GM19023 (cell line): ENCODE measurements at regions not wholly inside any gene's neighbourhood (a gene's known extent, or its start where the extent isn't known, plus 50 kb on each side); places are given as distances from the start of the nearest gene placed in this dataset.
"Not testable (repeated sequence)": the region's sequence is repeated elsewhere in the genome, so short reads cannot be mapped to it uniquely, and the experiment has no call there.

Source experiments
- ATAC-seq: cut with Tn5 transposase; IDR thresholded peaks from one replicate; pipeline ENCODE4 v1.9.1; 2021; ENCODE audit warnings: mild to moderate bottlenecking, moderate library complexity; ENCODE audit not compliant: unreplicated experiment

- no peak for ATAC-seq
These were observed 478.1 kb downstream of the TTLL7 start for GRCh38 chr1:83520797-83521196.

- ATAC-seq, result no peak
These were observed 482.6 kb downstream of the TTLL7 start for GRCh38 chr1:83516369-83516768.

GRCh38 chr1:83515578-83516154 lies 483.3 kb downstream of the TTLL7 start:
- no peak for ATAC-seq

GRCh38 chr1:83512373-83513193 lies 486.3 kb downstream of the TTLL7 start:
- ATAC-seq, result no peak

GRCh38 chr1:83511146-83511726 lies 487.7 kb downstream of the TTLL7 start:
- no peak for ATAC-seq

GRCh38 chr1:83509301-83509781 lies 489.6 kb downstream of the TTLL7 start:
- no peak for ATAC-seq

GRCh38 chr1:83508485-83509151 lies 490.3 kb downstream of the TTLL7 start:
- ATAC-seq, result peak; percentile 96

- no peak for ATAC-seq
These were observed 493.8 kb downstream of the TTLL7 start for GRCh38 chr1:83505148-83505547.

GRCh38 chr1:83503153-83503552 lies 495.8 kb downstream of the TTLL7 start:
- no peak for ATAC-seq

GRCh38 chr1:83500987-83501591 lies 497.8 kb downstream of the TTLL7 start:
- ATAC-seq, result peak; percentile 86

- no peak for ATAC-seq
These were observed 498.4 kb downstream of the TTLL7 start for GRCh38 chr1:83500531-83500930.

GRCh38 chr1:83499998-83500397 lies 498.9 kb downstream of the TTLL7 start:
- ATAC-seq, result peak; percentile 61

- ATAC-seq, result no peak
These were observed 501.4 kb downstream of the TTLL7 start for GRCh38 chr1:83497563-83497962.

GRCh38 chr1:83495560-83495959 lies 503.4 kb downstream of the TTLL7 start:
- no peak for ATAC-seq

GRCh38 chr1:83493633-83494032 lies 505.3 kb downstream of the TTLL7 start:
- ATAC-seq, result no peak

- ATAC-seq, result no peak
These were observed 507.0 kb downstream of the TTLL7 start for GRCh38 chr1:83491930-83492329.

- no peak for ATAC-seq
These were observed 507.9 kb downstream of the TTLL7 start for GRCh38 chr1:83490988-83491387.

GRCh38 chr1:83488105-83488504 lies 510.8 kb downstream of the TTLL7 start:
- peak; percentile 80 for ATAC-seq

- peak; percentile 52 for ATAC-seq
These were observed 511.5 kb downstream of the TTLL7 start for GRCh38 chr1:83487460-83487859.

GRCh38 chr1:83485314-83486019 lies 513.5 kb downstream of the TTLL7 start:
- not testable (repeated sequence) for ATAC-seq
